Transverse colon (tissue), 4 donors: ENCODE measurements at regions not wholly inside any gene's neighbourhood (a gene's known extent, or its start where the extent isn't known, plus 50 kb on each side); places are given as distances from the start of the nearest gene placed in this dataset.
"Not testable (repeated sequence)": the region's sequence is repeated elsewhere in the genome, so short reads cannot be mapped to it uniquely, and the experiment has no call there.

Source experiments
- CTCF ChIP-seq, 5 experiments: fragments of 200-600 bp in 3 of 5; fragments of 450-650 bp in 2 of 5; sonication (generic) in 3 of 5; IDR thresholded peaks; 1 replicate in 2 of 5; 2 replicates in 3 of 5; pipeline ENCODE4 v1.5.1; 2016 to 2017; ENCODE audit warnings: antibody characterized with exemption in 5 of 5, inconsistent platforms in 3 of 5, mild to moderate bottlenecking in 2 of 5, moderate library complexity in 1 of 5
- EP300 ChIP-seq: sonication (generic); formaldehyde crosslinking; IDR thresholded peaks from one replicate; pipeline ENCODE4 v1.6.1; 2017; ENCODE audit warnings: antibody characterized with exemption, low read depth
- POLR2A ChIP-seq: fragments of 450-650 bp; IDR thresholded peaks from one replicate; pipeline ENCODE4 v1.6.1; 2016; ENCODE audit warnings: antibody characterized with exemption, mild to moderate bottlenecking, moderate library complexity
- POLR2AphosphoS5 ChIP-seq, 3 donors: sonication (generic); formaldehyde crosslinking; IDR thresholded peaks; one replicate each; pipeline ENCODE4 v1.6.1; 2016; ENCODE audit warnings: antibody characterized with exemption in 3 of 3

DNA sequence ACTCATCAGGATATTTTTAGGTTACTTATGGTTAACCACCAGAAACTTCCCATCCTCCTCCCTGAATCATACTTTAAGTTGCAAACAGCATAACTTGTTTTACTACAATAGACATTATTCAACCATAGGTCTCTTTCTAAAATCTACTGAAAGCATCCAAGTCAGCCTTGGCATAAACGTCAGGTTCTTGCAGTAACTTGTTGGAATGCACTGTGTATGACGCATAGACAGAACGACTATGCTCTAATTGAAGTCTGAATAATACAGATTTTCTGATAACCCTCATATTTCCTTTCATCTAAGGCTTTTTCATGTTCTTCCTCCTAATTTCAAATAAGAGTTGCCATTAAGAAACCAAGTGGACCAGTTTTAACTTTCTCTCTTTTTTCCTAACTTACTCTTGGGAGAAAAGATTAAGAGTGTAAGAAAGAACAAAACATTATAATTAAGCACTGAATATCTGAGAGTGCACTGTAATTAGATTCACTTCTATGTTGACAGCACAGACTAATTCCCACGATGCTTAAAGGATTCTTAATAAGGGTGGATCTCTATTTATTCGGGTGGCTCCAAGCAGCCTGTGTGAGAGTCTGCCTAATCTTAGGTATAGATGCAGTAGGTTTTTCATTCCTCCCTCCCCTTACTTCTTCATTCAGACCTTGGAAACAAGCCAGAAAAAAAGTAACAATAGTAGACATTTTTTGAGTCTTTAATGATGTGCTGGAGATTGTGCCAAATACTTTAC is 1100.1 kb downstream of the EPHA3 start:
- not testable (repeated sequence) for TF ChIP-seq CTCF (IDR thresholded peaks at IDR 0.05); POLR2A; EP300; POLR2AphosphoS5 (IDR thresholded peaks at IDR 0.05)
